Ovary (tissue), 3 donors: ENCODE measurements at regions not wholly inside any gene's neighbourhood (a gene's known extent, or its start where the extent isn't known, plus 50 kb on each side); places are given as distances from the start of the nearest gene placed in this dataset.

Experiments
- POLR2A ChIP-seq: fragments of 450-650 bp; IDR thresholded peaks from one replicate; pipeline ENCODE4 v1.6.1; 2017; ENCODE audit warnings: antibody characterized with exemption, mild to moderate bottlenecking, moderate library complexity
- TF ChIP-seq, protein P1 (sequence below), 3 donors: fragments of 450-650 bp in 2 of 3; fragments of 200-600 bp in 1 of 3; IDR thresholded peaks; one replicate each; pipeline versions ENCODE4 v1.5.1 to v1.8.0; 2016 to 2022; ENCODE audit warnings: antibody characterized with exemption in 3 of 3, mild to moderate bottlenecking in 1 of 3
- donor health status: DM: no; HTN: no; CAD: no.

DNA sequence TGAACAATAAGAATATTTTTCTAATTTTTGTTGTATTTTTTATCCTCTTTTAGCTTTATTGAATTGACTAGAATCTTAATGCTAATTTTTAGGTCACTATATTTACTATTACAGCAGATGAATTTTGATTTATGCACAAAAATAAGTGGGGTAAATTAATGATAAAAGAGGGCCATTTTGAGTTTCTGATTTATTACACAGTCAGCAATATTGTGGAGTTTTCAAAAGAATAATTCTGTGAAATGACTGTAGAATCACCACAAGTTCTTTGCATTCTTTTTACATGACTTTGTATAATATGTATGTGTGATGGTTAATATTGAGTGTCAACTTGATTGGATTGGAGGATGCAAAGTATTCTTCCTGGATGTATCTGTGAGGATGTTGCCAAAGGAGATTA is 812.4 kb upstream of the DPPA4 start:
- TF ChIP-seq, protein P1, sequence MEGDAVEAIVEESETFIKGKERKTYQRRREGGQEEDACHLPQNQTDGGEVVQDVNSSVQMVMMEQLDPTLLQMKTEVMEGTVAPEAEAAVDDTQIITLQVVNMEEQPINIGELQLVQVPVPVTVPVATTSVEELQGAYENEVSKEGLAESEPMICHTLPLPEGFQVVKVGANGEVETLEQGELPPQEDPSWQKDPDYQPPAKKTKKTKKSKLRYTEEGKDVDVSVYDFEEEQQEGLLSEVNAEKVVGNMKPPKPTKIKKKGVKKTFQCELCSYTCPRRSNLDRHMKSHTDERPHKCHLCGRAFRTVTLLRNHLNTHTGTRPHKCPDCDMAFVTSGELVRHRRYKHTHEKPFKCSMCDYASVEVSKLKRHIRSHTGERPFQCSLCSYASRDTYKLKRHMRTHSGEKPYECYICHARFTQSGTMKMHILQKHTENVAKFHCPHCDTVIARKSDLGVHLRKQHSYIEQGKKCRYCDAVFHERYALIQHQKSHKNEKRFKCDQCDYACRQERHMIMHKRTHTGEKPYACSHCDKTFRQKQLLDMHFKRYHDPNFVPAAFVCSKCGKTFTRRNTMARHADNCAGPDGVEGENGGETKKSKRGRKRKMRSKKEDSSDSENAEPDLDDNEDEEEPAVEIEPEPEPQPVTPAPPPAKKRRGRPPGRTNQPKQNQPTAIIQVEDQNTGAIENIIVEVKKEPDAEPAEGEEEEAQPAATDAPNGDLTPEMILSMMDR (IDR thresholded peaks at IDR 0.05): no peak
- TF ChIP-seq POLR2A: no peak
